Liver (tissue), 8 donors: ENCODE measurements at regions not wholly inside any gene's neighbourhood (a gene's known extent, or its start where the extent isn't known, plus 50 kb on each side); places are given as distances from the start of the nearest gene placed in this dataset.

ENCODE experiments used
- DNase-seq: peaks from one replicate; pipeline ENCODE4 v3.0.0-alpha.2; 2017; ENCODE audit warnings: low spot score
- H3K27ac ChIP-seq, 2 donors: one replicate each; pipeline ENCODE4 v1.7.0; 2013; ENCODE audit warnings: inconsistent platforms in 2 of 2, low read length in 2 of 2, control low read depth in 1 of 2, low read depth in 1 of 2, mild to moderate bottlenecking in 1 of 2
- H3K27me3 ChIP-seq, 4 donors: one replicate each; pipeline versions ENCODE4 v1.6.1 to v1.7.0; 2013; ENCODE audit warnings: low read length in 3 of 4, inconsistent platforms in 1 of 4, mild to moderate bottlenecking in 1 of 4, moderate library complexity in 1 of 4; ENCODE audit not compliant: control insufficient read depth in 4 of 4, insufficient read depth in 4 of 4
- H3K36me3 ChIP-seq, 4 donors: one replicate each; pipeline versions ENCODE4 v1.6.1 to v1.7.0; 2013; ENCODE audit warnings: low read length in 3 of 4, mild to moderate bottlenecking in 3 of 4, low read depth in 1 of 4, moderate library complexity in 1 of 4; ENCODE audit not compliant: control insufficient read depth in 4 of 4, insufficient read depth in 3 of 4
- H3K4me1 ChIP-seq, 4 donors: one replicate each; pipeline versions ENCODE4 v1.6.1 to v1.7.0; 2013; ENCODE audit warnings: low read length in 3 of 4, mild to moderate bottlenecking in 3 of 4, moderate library complexity in 1 of 4; ENCODE audit not compliant: control insufficient read depth in 4 of 4, insufficient read depth in 4 of 4
- H3K4me3 ChIP-seq, 3 donors: one replicate each; pipeline versions ENCODE4 v1.6.1 to v1.7.0; 2013; ENCODE audit warnings: low read length in 3 of 3, control low read depth in 1 of 3, low read depth in 1 of 3, mild to moderate bottlenecking in 1 of 3
- H3K9ac ChIP-seq, 2 donors: one replicate each; pipeline ENCODE4 v1.7.0; 2013; ENCODE audit warnings: low read length in 2 of 2, mild to moderate bottlenecking in 2 of 2, moderate library complexity in 2 of 2, control low read depth in 1 of 2, low read depth in 1 of 2
- H3K9me3 ChIP-seq, 4 donors: one replicate each; pipeline versions ENCODE4 v1.6.1 to v1.7.0; 2013; ENCODE audit warnings: low read length in 3 of 4; ENCODE audit not compliant: control insufficient read depth in 4 of 4
- ATF3 ChIP-seq: IDR thresholded peaks from 2 replicates; pipeline ENCODE4 v1.6.1; 2016; ENCODE audit warnings: antibody characterized with exemption
- CTCF ChIP-seq: fragments of 150-350 bp; IDR thresholded peaks from 2 replicates; pipeline ENCODE4 v1.5.1; 2017; ENCODE audit warnings: improper control_type of control experiment, low read depth, low read length; ENCODE audit not compliant: missing input control
- EGR1 ChIP-seq, 2 donors: IDR thresholded peaks; 2 replicates each; pipeline ENCODE4 v1.6.1; 2016 to 2018; ENCODE audit warnings: antibody characterized with exemption in 2 of 2, low read depth in 2 of 2
- FOXA1 ChIP-seq: IDR thresholded peaks from 2 replicates; pipeline ENCODE4 v1.6.1; 2016; ENCODE audit warnings: antibody characterized with exemption
- FOXA2 ChIP-seq: IDR thresholded peaks from 2 replicates; pipeline ENCODE4 v1.6.1; 2016; ENCODE audit warnings: antibody characterized with exemption
- GABPA ChIP-seq, 2 donors: IDR thresholded peaks in 1 of 2; conservative IDR thresholded peaks in 1 of 2; 2 replicates each; pipeline ENCODE4 v1.6.1; 2016; ENCODE audit warnings: antibody characterized with exemption in 2 of 2, mild to moderate bottlenecking in 1 of 2, moderate library complexity in 1 of 2
- HNF4A ChIP-seq, 2 donors: conservative IDR thresholded peaks; 2 replicates each; pipeline ENCODE4 v1.6.1; 2016; ENCODE audit warnings: antibody characterized with exemption in 2 of 2, mild to moderate bottlenecking in 2 of 2
- HNF4G ChIP-seq: IDR thresholded peaks from 2 replicates; pipeline ENCODE4 v1.6.1; 2016; ENCODE audit warnings: antibody characterized with exemption
- JUND ChIP-seq, 2 donors: IDR thresholded peaks; 2 replicates each; pipeline ENCODE4 v1.6.1; 2016; ENCODE audit warnings: antibody characterized with exemption in 2 of 2
- MAX ChIP-seq: IDR thresholded peaks from 2 replicates; pipeline ENCODE4 v1.6.1; 2016; ENCODE audit warnings: antibody characterized with exemption
- NR2F2 ChIP-seq: IDR thresholded peaks from 2 replicates; pipeline ENCODE4 v1.6.1; 2016; ENCODE audit warnings: antibody characterized with exemption
- RAD21 ChIP-seq, 2 donors: IDR thresholded peaks; 2 replicates each; pipeline ENCODE4 v1.6.1; 2016; ENCODE audit warnings: antibody characterized with exemption in 2 of 2, mild to moderate bottlenecking in 2 of 2
- REST ChIP-seq: IDR thresholded peaks from 2 replicates; pipeline ENCODE4 v1.6.1; 2016; ENCODE audit warnings: antibody characterized with exemption, mild to moderate bottlenecking
- RXRA ChIP-seq, 2 donors: IDR thresholded peaks; 2 replicates each; pipeline ENCODE4 v1.6.1; 2017 to 2018; ENCODE audit warnings: antibody characterized with exemption in 2 of 2, mild to moderate bottlenecking in 1 of 2
- SP1 ChIP-seq: IDR thresholded peaks from 2 replicates; pipeline ENCODE4 v1.6.1; 2018; ENCODE audit warnings: antibody characterized with exemption, mild to moderate bottlenecking
- YY1 ChIP-seq: IDR thresholded peaks from 2 replicates; pipeline ENCODE4 v1.6.1; 2016; ENCODE audit warnings: antibody characterized with exemption, mild to moderate bottlenecking
- ZBTB33 ChIP-seq: IDR thresholded peaks from 2 replicates; pipeline ENCODE4 v1.6.1; 2016; ENCODE audit warnings: antibody characterized with exemption
- WGBS: extraction: QIAGEN DNeasy Blood & Tissue Kit; methylation state at CpG from one replicate; pipeline ENCODE4 v1.1.7; 2013; 5-methylcytosine and 5-hydroxymethylcytosine counted together
- donor health status: healthy.
- donor health status: healthy.
- donor health status: healthy.
- donor health status: healthy.
- donor health status: healthy.

- Histone ChIP-seq H3K4me3 (no peak overlapping the region), H3K36me3 (no peaks in the 10 kb centered on the region), H3K27me3 (no peaks in the 10 kb centered on the region), H3K4me1 (no peaks in the 10 kb centered on the region), H3K9ac (no peak overlapping the region), H3K9me3 (no peaks in the 10 kb centered on the region), H3K27ac (no peak overlapping the region)
- DNase-seq: no peak
- TF ChIP-seq YY1: no peak
- no peak for TF ChIP-seq GABPA (IDR thresholded peaks at IDR 0.05 in 1 of 2, conservative IDR thresholded peaks at IDR 0.05 in 1 of 2)
- TF ChIP-seq ATF3: no peak
- no peak for TF ChIP-seq ZBTB33
- no peak for TF ChIP-seq FOXA1
- TF ChIP-seq SP1: no peak
- TF ChIP-seq JUND (IDR thresholded peaks at IDR 0.05): no peak
- no peak for TF ChIP-seq RAD21 (IDR thresholded peaks at IDR 0.05)
- no peak for TF ChIP-seq HNF4A (conservative IDR thresholded peaks at IDR 0.05)
- no peak for TF ChIP-seq MAX
- no peak for TF ChIP-seq REST
- no peak for TF ChIP-seq NR2F2
- no peak for TF ChIP-seq FOXA2
- TF ChIP-seq RXRA (IDR thresholded peaks at IDR 0.05): no peak
- TF ChIP-seq CTCF: no peak
- TF ChIP-seq EGR1 (IDR thresholded peaks at IDR 0.05; ENCODE audit: low read depth in 2 of 2): no peak
These were observed 58.5 kb upstream of the FNDC1 start for GRCh38 chr6:159110748-159111147.

- no peak overlapping the region for H3K9ac ChIP-seq
- H3K9me3 ChIP-seq: no peaks in the 10 kb centered on the region
- TF ChIP-seq JUND (IDR thresholded peaks at IDR 0.05) (no peak), SP1 (no peak), HNF4G (no peak), RAD21 (IDR thresholded peaks at IDR 0.05) (peak in 1 of 2 donors; percentile 57), GABPA (IDR thresholded peaks at IDR 0.05 in 1 of 2, conservative IDR thresholded peaks at IDR 0.05 in 1 of 2) (no peak), CTCF (peak; percentile 46)
- no peak for DNase-seq
- no peaks in the 10 kb centered on the region for H3K27me3 ChIP-seq
- H3K4me3 ChIP-seq: no peak overlapping the region
- no peaks in the 10 kb centered on the region for H3K4me1 ChIP-seq
- WGBS: 32% methylated on average over 3 of the region's 3 CpGs
- no peaks in the 10 kb centered on the region for H3K36me3 ChIP-seq
- no peak overlapping the region for H3K27ac ChIP-seq
These were observed 59.2 kb upstream of the FNDC1 start for GRCh38 chr6:159110013-159110412.
